SK-N-SH treated with all-trans-retinoic acid at 6 μM for 48 hours (cell line): ENCODE measurements at regions not wholly inside any gene's neighbourhood (a gene's known extent, or its start where the extent isn't known, plus 50 kb on each side); places are given as distances from the start of the nearest gene placed in this dataset.

Source experiments
- ATAC-seq: fragments of 200-7000 bp; cut with Tn5 transposase; 3 replicates; pipeline ENCODE4 v1.9.1; 2020; ENCODE audit warnings: mild to moderate bottlenecking, moderate library complexity
- ARNTL ChIP-seq: fragments of 450-650 bp; formaldehyde crosslinking; IDR thresholded peaks from 2 replicates; pipeline ENCODE4 v1.5.0; 2020; ENCODE audit warnings: low read depth, mild to moderate bottlenecking, moderate library complexity, borderline replicate concordance
- BACH2 ChIP-seq: fragments of 250-450 bp; sonication (Bioruptor Pico); IDR thresholded peaks from 2 replicates; pipeline ENCODE4 v1.9.0; 2021; ENCODE audit warnings: mild to moderate bottlenecking, borderline replicate concordance
- CREB5 ChIP-seq: fragments of 250-450 bp; sonication (Bioruptor Pico); IDR thresholded peaks from 2 replicates; pipeline ENCODE4 v1.5.1; 2020; ENCODE audit warnings: low read depth, mild to moderate bottlenecking, moderate library complexity
- CSDC2 ChIP-seq: fragments of 250-450 bp; sonication (Bioruptor Pico); IDR thresholded peaks from 2 replicates; pipeline ENCODE4 v1.5.0; 2020; ENCODE audit warnings: mild to moderate bottlenecking, moderate library complexity
- CSRNP3 ChIP-seq: fragments of 250-450 bp; sonication (Bioruptor Pico); IDR thresholded peaks from 2 replicates; pipeline ENCODE4 v1.5.1; 2021; ENCODE audit warnings: mild to moderate bottlenecking, moderate library complexity
- ESRRG ChIP-seq: fragments of 250-450 bp; sonication (Bioruptor Pico); IDR thresholded peaks from 2 replicates; pipeline ENCODE4 v1.6.1; 2021; ENCODE audit warnings: mild to moderate bottlenecking
- GLIS3 ChIP-seq: fragments of 250-450 bp; sonication (Bioruptor Pico); IDR thresholded peaks from 2 replicates; pipeline ENCODE4 v1.5.0; 2020; ENCODE audit warnings: mild to moderate bottlenecking, moderate library complexity
- PPARA ChIP-seq: fragments of 250-450 bp; sonication (Bioruptor Pico); IDR thresholded peaks from 2 replicates; pipeline ENCODE4 v1.5.0; 2020; ENCODE audit warnings: mild to moderate bottlenecking, borderline replicate concordance
- SNAI2 ChIP-seq: fragments of 250-450 bp; sonication (Bioruptor Pico); IDR thresholded peaks from 2 replicates; pipeline ENCODE4 v1.5.0; 2020; ENCODE audit warnings: mild to moderate bottlenecking, moderate library complexity
- TCF4 ChIP-seq: fragments of 250-450 bp; sonication (Bioruptor Pico); IDR thresholded peaks from 2 replicates; pipeline ENCODE4 v1.8.0; 2021; ENCODE audit warnings: mild to moderate bottlenecking, moderate library complexity, borderline replicate concordance
- TOX ChIP-seq: fragments of 250-450 bp; sonication (Bioruptor Pico); IDR thresholded peaks from 2 replicates; pipeline ENCODE4 v1.8.0; 2021; ENCODE audit warnings: mild to moderate bottlenecking, moderate library complexity, borderline replicate concordance
- TSHZ2 ChIP-seq: fragments of 250-450 bp; sonication (Bioruptor Pico); IDR thresholded peaks from 2 replicates; pipeline ENCODE4 v1.5.0; 2020; ENCODE audit warnings: mild to moderate bottlenecking, moderate library complexity
- ZFP3 ChIP-seq: fragments of 250-450 bp; sonication (Bioruptor Pico); IDR thresholded peaks from 2 replicates; pipeline ENCODE4 v1.5.0; 2020; ENCODE audit warnings: mild to moderate bottlenecking, moderate library complexity
- ZNF565 ChIP-seq: fragments of 450-650 bp; formaldehyde crosslinking; conservative IDR thresholded peaks from 2 replicates; pipeline ENCODE4 v1.5.0; 2020; ENCODE audit warnings: low read depth, mild to moderate bottlenecking, moderate library complexity
- TF ChIP-seq, protein P1 (sequence below): fragments of 250-450 bp; sonication (Bioruptor Pico); IDR thresholded peaks from 2 replicates; pipeline ENCODE4 v1.8.0; 2021; ENCODE audit warnings: low read depth, mild to moderate bottlenecking, moderate library complexity, borderline replicate concordance
- TF ChIP-seq, protein P2 (sequence below): fragments of 250-450 bp; sonication (Bioruptor Pico); IDR thresholded peaks from 2 replicates; pipeline ENCODE4 v1.8.0; 2020; ENCODE audit warnings: mild to moderate bottlenecking, moderate library complexity, borderline replicate concordance

GRCh38 chr1:162942916-162943559 is 82.1 kb upstream of the CCDC190 start:
- no peak for TF ChIP-seq ZFP3 (CRISPR knock-in tag)
- no peak for TF ChIP-seq SNAI2 (CRISPR knock-in tag)
- TF ChIP-seq ZNF565 (CRISPR knock-in tag), result no peak
- TF ChIP-seq, protein P1, sequence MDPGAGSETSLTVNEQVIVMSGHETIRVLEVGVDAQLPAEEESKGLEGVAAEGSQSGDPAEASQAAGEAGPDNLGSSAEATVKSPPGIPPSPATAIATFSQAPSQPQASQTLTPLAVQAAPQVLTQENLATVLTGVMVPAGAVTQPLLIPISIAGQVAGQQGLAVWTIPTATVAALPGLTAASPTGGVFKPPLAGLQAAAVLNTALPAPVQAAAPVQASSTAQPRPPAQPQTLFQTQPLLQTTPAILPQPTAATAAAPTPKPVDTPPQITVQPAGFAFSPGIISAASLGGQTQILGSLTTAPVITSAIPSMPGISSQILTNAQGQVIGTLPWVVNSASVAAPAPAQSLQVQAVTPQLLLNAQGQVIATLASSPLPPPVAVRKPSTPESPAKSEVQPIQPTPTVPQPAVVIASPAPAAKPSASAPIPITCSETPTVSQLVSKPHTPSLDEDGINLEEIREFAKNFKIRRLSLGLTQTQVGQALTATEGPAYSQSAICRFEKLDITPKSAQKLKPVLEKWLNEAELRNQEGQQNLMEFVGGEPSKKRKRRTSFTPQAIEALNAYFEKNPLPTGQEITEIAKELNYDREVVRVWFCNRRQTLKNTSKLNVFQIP (CRISPR knock-in tag), result no peak
- no peak for TF ChIP-seq TOX (CRISPR knock-in tag)
- TF ChIP-seq ARNTL, result no peak
- TF ChIP-seq CREB5 (CRISPR knock-in tag), result no peak
- TF ChIP-seq BACH2 (CRISPR knock-in tag), result no peak
- TF ChIP-seq, protein P2, sequence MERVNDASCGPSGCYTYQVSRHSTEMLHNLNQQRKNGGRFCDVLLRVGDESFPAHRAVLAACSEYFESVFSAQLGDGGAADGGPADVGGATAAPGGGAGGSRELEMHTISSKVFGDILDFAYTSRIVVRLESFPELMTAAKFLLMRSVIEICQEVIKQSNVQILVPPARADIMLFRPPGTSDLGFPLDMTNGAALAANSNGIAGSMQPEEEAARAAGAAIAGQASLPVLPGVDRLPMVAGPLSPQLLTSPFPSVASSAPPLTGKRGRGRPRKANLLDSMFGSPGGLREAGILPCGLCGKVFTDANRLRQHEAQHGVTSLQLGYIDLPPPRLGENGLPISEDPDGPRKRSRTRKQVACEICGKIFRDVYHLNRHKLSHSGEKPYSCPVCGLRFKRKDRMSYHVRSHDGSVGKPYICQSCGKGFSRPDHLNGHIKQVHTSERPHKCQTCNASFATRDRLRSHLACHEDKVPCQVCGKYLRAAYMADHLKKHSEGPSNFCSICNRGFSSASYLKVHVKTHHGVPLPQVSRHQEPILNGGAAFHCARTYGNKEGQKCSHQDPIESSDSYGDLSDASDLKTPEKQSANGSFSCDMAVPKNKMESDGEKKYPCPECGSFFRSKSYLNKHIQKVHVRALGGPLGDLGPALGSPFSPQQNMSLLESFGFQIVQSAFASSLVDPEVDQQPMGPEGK (CRISPR knock-in tag), result no peak
- no peak for TF ChIP-seq TSHZ2
- TF ChIP-seq PPARA (CRISPR knock-in tag), result no peak
- ATAC-seq, result peak; percentile 50

DNA sequence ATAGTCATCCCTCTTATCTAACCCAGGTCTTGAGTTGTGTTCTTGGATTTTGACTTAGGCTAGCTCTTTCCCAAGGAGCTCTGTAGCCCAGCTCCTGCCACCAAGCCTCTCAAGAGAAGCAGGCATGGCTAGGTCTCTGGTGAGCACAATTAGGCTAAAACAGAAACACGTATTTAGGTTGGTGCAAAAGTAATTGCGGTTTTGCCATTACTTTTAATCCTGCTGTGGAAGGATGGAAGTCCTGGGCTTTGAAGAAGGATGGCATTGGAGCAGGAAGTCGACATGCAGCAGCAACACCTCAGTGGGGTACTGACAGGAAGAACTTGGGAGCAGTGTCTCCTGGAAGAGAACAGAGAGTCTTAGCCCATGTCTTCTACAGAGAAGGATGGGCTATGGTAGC is 80.0 kb upstream of the CCDC190 start:
- no peak for ATAC-seq

GRCh38 chr1:162939035-162939434 is 78.1 kb upstream of the CCDC190 start:
- ATAC-seq, result no peak
- TF ChIP-seq, protein P2 (CRISPR knock-in tag), result no peak
- no peak for TF ChIP-seq ZNF565 (CRISPR knock-in tag)
- no peak for TF ChIP-seq ESRRG (CRISPR knock-in tag)
- no peak for TF ChIP-seq GLIS3 (CRISPR knock-in tag)
- no peak for TF ChIP-seq CSRNP3 (CRISPR knock-in tag)

More for the DNA sequence above, 80.0 kb upstream of the CCDC190 start:
- TF ChIP-seq ARNTL (no peak), CSDC2 (CRISPR knock-in tag) (no peak), GLIS3 (CRISPR knock-in tag) (no peak), CREB5 (CRISPR knock-in tag) (no peak), TCF4 (CRISPR knock-in tag) (no peak), ZNF565 (CRISPR knock-in tag) (no peak), BACH2 (CRISPR knock-in tag) (no peak)
- TF ChIP-seq, protein P1 (CRISPR knock-in tag), result no peak
